HepG2 (cell line): ENCODE measurements at regions not wholly inside any gene's neighbourhood (a gene's known extent, or its start where the extent isn't known, plus 50 kb on each side); places are given as distances from the start of the nearest gene placed in this dataset.
A peak's percentile ranks its signal among the peaks of the same experiment; 100 is the strongest.

Source experiments
- AFF4 ChIP-seq: sonication (generic); formaldehyde crosslinking; IDR thresholded peaks from 2 replicates; pipeline ENCODE4 v1.4.0; 2020; ENCODE audit warnings: missing genetic modification reagents
- CTCF ChIP-seq: sonication (generic); formaldehyde crosslinking; IDR thresholded peaks from 2 replicates; pipeline ENCODE4 v1.5.0; 2020; ENCODE audit warnings: mild to moderate bottlenecking, missing genetic modification reagents, moderate library complexity
- E2F5 ChIP-seq: sonication (generic); formaldehyde crosslinking; conservative IDR thresholded peaks from 2 replicates; pipeline ENCODE4 v1.4.0; 2020; ENCODE audit warnings: missing genetic modification reagents
- GFI1 ChIP-seq: sonication (generic); formaldehyde crosslinking; IDR thresholded peaks from 2 replicates; pipeline ENCODE4 v1.5.0; 2020; ENCODE audit warnings: missing genetic modification reagents, mild to moderate bottlenecking, borderline replicate concordance
- HNF1A ChIP-seq, 2 experiments: sonication (generic) in 1 of 2; formaldehyde crosslinking in 1 of 2; IDR thresholded peaks; 2 replicates each; pipeline versions ENCODE4 v1.4.0 to v1.6.1; 2016 to 2020; ENCODE audit warnings: borderline replicate concordance in 1 of 2, low read depth in 1 of 2, mild to moderate bottlenecking in 1 of 2, missing genetic modification reagents in 1 of 2
- HNRNPK ChIP-seq: fragments of 200-400 bp; formaldehyde crosslinking; IDR thresholded peaks from 2 replicates; pipeline ENCODE4 v1.6.1; 2018; ENCODE audit warnings: low read length, low read depth, moderate library complexity, mild to moderate bottlenecking; ENCODE audit not compliant: poor library complexity, severe bottlenecking
- KAT7 ChIP-seq: IDR thresholded peaks from 2 replicates; pipeline ENCODE4 v1.6.1; 2018; ENCODE audit warnings: borderline replicate concordance, missing compliant biosample characterization
- NCOR1 ChIP-seq: fragments of 200-600 bp; sonication (generic); IDR thresholded peaks from 2 replicates; pipeline ENCODE4 v1.7.0; 2017; ENCODE audit warnings: antibody characterized with exemption, low read length, borderline replicate concordance
- SOX5 ChIP-seq: IDR thresholded peaks from 2 replicates; pipeline ENCODE4 v1.6.1; 2016; ENCODE audit warnings: borderline replicate concordance
- ZNF510 ChIP-seq: sonication (generic); formaldehyde crosslinking; IDR thresholded peaks from 2 replicates; pipeline ENCODE4 v1.4.0; 2020; ENCODE audit warnings: low read depth, mild to moderate bottlenecking, missing genetic modification reagents
- ZNF547 ChIP-seq: sonication (generic); formaldehyde crosslinking; IDR thresholded peaks from 2 replicates; pipeline ENCODE4 v1.5.1; 2020; ENCODE audit warnings: mild to moderate bottlenecking, missing genetic modification reagents
- ZNF674 ChIP-seq: sonication (generic); formaldehyde crosslinking; IDR thresholded peaks from 2 replicates; pipeline ENCODE4 v1.5.0; 2020; ENCODE audit warnings: low read depth, mild to moderate bottlenecking, missing genetic modification reagents
- ZNF782 ChIP-seq: sonication (generic); formaldehyde crosslinking; IDR thresholded peaks from 2 replicates; pipeline ENCODE4 v1.4.0; 2020; ENCODE audit warnings: missing genetic modification reagents, mild to moderate bottlenecking, borderline replicate concordance
- ZNF816 ChIP-seq: sonication (generic); formaldehyde crosslinking; IDR thresholded peaks from 2 replicates; pipeline ENCODE4 v1.8.0; 2022; ENCODE audit warnings: missing genetic modification reagents, mild to moderate bottlenecking, borderline replicate concordance
- ZNF841 ChIP-seq: sonication (generic); formaldehyde crosslinking; IDR thresholded peaks from 2 replicates; pipeline ENCODE4 v1.8.1; 2023; ENCODE audit warnings: missing genetic modification reagents, borderline replicate concordance

- no peak for TF ChIP-seq ZNF841
- peak; percentile 59; the same call in 1 of the 2 replicates for TF ChIP-seq GFI1
- no peak for TF ChIP-seq E2F5 (CRISPR knock-in tag)
- TF ChIP-seq KAT7 (CRISPR knock-in tag): no peak
- TF ChIP-seq ZNF547 (CRISPR knock-in tag): no peak
- TF ChIP-seq ZNF782 (CRISPR knock-in tag): no peak
- no peak for TF ChIP-seq SOX5 (CRISPR knock-in tag)
- TF ChIP-seq CTCF: peak; percentile 51
- no peak for TF ChIP-seq AFF4 (CRISPR knock-in tag)
- no peak for TF ChIP-seq ZNF816 (CRISPR knock-in tag)
- no peak for TF ChIP-seq HNF1A (IDR thresholded peaks at IDR 0.05; ENCODE audit: low read depth)
- TF ChIP-seq HNF1A (CRISPR knock-in tag; IDR thresholded peaks at IDR 0.05; ENCODE audit: borderline replicate concordance): no peak
- TF ChIP-seq ZNF510 (CRISPR knock-in tag): no peak
- TF ChIP-seq ZNF674: no peak
- TF ChIP-seq NCOR1: no peak
- no peak for TF ChIP-seq HNRNPK
These were observed 64.2 kb downstream of the SPRING1 start (continued) for GRCh38 chr12:116673681-116674111.
